Activated T-cell treated with anti-CD3 and anti-CD28 coated beads for 1 hour (primary cell): ENCODE measurements at regions not wholly inside any gene's neighbourhood (a gene's known extent, or its start where the extent isn't known, plus 50 kb on each side); places are given as distances from the start of the nearest gene placed in this dataset.

Experiments used
- DNase-seq: peaks from one replicate; pipeline ENCODE4 v3.0.0-alpha.2; 2020; ENCODE audit warnings: low read depth

GRCh38 chr5:124839371-124839998 lies 93.0 kb upstream of the ZNF608 start:
- no peak for DNase-seq

GRCh38 chr5:124841829-124842712 lies 95.6 kb upstream of the ZNF608 start:
- no peak for DNase-seq

GRCh38 chr5:124842725-124843595 lies 96.5 kb upstream of the ZNF608 start:
- DNase-seq = no peak

- no peak for DNase-seq
These were observed 97.1 kb upstream of the ZNF608 start for GRCh38 chr5:124843596-124843899.

- DNase-seq = no peak
These were observed 98.0 kb upstream of the ZNF608 start for GRCh38 chr5:124844371-124844920.

- no peak for DNase-seq
These were observed 101.5 kb upstream of the ZNF608 start for GRCh38 chr5:124847907-124848306.

GRCh38 chr5:124849774-124850173 lies 103.3 kb upstream of the ZNF608 start:
- DNase-seq = no peak

GRCh38 chr5:124856726-124857125 lies 110.3 kb upstream of the ZNF608 start:
- no peak for DNase-seq

- no peak for DNase-seq
These were observed 112.2 kb upstream of the ZNF608 start for GRCh38 chr5:124858612-124859011.

- DNase-seq = no peak
These were observed 112.6 kb upstream of the ZNF608 start for GRCh38 chr5:124859027-124859426.

GRCh38 chr5:124859556-124860290 lies 113.3 kb upstream of the ZNF608 start:
- DNase-seq = no peak

GRCh38 chr5:124860291-124860655 lies 113.8 kb upstream of the ZNF608 start:
- no peak for DNase-seq

- no peak for DNase-seq
These were observed 118.6 kb upstream of the ZNF608 start for GRCh38 chr5:124865066-124865465.

GRCh38 chr5:124865603-124866354 lies 119.3 kb upstream of the ZNF608 start:
- no peak for DNase-seq

GRCh38 chr5:124866355-124867136 lies 120.1 kb upstream of the ZNF608 start:
- no peak for DNase-seq

GRCh38 chr5:124867137-124867704 lies 120.8 kb upstream of the ZNF608 start:
- no peak for DNase-seq

- no peak for DNase-seq
These were observed 122.2 kb upstream of the ZNF608 start for GRCh38 chr5:124868676-124869075.

- DNase-seq = no peak
These were observed 123.1 kb upstream of the ZNF608 start for GRCh38 chr5:124869426-124870033.

GRCh38 chr5:124870070-124870469 lies 123.6 kb upstream of the ZNF608 start:
- DNase-seq = no peak
